OCI-LY7 (cell line): ENCODE measurements at regions not wholly inside any gene's neighbourhood (a gene's known extent, or its start where the extent isn't known, plus 50 kb on each side); places are given as distances from the start of the nearest gene placed in this dataset.
"Not testable (repeated sequence)": the region's sequence is repeated elsewhere in the genome, so short reads cannot be mapped to it uniquely, and the experiment has no call there.

Source experiments
- EZH2phosphoT487 ChIP-seq: fragments of 200-600 bp; sonication (generic); IDR thresholded peaks from 2 replicates; pipeline ENCODE4 v1.6.1; 2018; ENCODE audit warnings: low read depth, borderline replicate concordance, mild to moderate bottlenecking, mixed run types, antibody characterized with exemption, low read length, moderate library complexity, mixed read lengths
- TF ChIP-seq, protein P1 (sequence below): fragments of 200-600 bp; sonication (generic); conservative IDR thresholded peaks from 2 replicates; pipeline ENCODE4 v1.5.1; 2014; ENCODE audit warnings: mild to moderate bottlenecking, antibody characterized with exemption, low read length, moderate library complexity, mixed read lengths

DNA sequence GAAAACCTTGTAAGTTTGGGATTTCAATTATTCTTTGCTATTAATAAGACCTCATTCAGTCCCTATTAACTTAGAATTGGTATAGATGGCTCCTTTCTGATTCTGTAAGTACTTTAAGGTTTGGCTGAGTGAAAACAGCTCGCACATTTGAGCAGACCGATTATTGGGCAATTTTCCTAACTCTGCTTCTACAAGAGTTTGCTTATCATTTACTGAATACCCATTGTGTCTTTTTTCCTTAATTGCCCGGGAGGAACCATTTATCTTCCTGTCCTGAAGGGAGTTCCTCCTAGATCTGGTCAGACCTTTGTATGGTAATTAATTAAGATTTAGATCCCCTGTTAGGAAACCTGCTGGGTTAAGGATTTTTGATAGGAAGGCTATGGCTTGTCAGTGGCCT lies 92.8 kb downstream of the EBLN2 start:
- TF ChIP-seq, protein P1, sequence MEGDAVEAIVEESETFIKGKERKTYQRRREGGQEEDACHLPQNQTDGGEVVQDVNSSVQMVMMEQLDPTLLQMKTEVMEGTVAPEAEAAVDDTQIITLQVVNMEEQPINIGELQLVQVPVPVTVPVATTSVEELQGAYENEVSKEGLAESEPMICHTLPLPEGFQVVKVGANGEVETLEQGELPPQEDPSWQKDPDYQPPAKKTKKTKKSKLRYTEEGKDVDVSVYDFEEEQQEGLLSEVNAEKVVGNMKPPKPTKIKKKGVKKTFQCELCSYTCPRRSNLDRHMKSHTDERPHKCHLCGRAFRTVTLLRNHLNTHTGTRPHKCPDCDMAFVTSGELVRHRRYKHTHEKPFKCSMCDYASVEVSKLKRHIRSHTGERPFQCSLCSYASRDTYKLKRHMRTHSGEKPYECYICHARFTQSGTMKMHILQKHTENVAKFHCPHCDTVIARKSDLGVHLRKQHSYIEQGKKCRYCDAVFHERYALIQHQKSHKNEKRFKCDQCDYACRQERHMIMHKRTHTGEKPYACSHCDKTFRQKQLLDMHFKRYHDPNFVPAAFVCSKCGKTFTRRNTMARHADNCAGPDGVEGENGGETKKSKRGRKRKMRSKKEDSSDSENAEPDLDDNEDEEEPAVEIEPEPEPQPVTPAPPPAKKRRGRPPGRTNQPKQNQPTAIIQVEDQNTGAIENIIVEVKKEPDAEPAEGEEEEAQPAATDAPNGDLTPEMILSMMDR, result not testable (repeated sequence)
- not testable (repeated sequence) for TF ChIP-seq EZH2phosphoT487
